GM19438 (cell line): ENCODE measurements at regions not wholly inside any gene's neighbourhood (a gene's known extent, or its start where the extent isn't known, plus 50 kb on each side); places are given as distances from the start of the nearest gene placed in this dataset.

Experiments used
- ATAC-seq: cut with Tn5 transposase; IDR thresholded peaks from one replicate; pipeline ENCODE4 v1.9.1; 2021; ENCODE audit warnings: low read depth; ENCODE audit not compliant: unreplicated experiment

- no peak for ATAC-seq
Observed at GRCh38 chr13:99894105-99894839, 77.3 kb downstream of the ZIC5 start.

GRCh38 chr13:99893567-99893966 lies 78.0 kb downstream of the ZIC5 start:
- no peak for ATAC-seq

DNA sequence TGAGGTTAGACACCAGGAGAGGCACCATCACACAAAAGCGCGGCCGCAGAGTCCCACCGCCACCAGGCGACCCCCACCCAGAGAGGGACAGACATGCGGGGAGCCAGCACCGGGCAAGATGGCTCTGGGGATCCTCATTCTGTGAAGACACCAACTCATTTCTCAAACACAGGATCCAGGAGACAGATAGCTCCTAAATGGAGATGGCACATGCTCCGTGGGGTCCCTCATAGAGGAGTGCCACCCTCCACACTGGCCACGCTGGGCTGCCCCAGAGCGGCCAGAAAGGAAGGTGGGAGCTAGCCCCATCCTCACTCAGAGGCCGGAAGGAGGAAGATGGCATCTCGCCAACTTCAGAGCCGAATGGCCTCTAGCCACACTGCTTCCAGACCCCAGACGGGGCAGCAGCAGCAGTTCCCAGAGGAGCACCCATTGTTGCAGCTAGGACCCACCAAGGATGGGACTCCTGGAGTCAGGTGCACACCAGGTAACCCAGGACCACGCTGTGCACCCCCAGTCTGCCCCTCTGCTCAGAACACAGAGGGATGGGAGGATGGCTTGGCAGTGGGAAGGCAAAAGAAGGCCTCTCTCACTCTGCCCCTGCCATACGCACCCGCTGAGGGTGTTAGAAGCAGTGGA lies 78.6 kb downstream of the ZIC5 start:
- no peak for ATAC-seq

GRCh38 chr13:99892196-99892613 lies 79.4 kb downstream of the ZIC5 start:
- no peak for ATAC-seq

DNA sequence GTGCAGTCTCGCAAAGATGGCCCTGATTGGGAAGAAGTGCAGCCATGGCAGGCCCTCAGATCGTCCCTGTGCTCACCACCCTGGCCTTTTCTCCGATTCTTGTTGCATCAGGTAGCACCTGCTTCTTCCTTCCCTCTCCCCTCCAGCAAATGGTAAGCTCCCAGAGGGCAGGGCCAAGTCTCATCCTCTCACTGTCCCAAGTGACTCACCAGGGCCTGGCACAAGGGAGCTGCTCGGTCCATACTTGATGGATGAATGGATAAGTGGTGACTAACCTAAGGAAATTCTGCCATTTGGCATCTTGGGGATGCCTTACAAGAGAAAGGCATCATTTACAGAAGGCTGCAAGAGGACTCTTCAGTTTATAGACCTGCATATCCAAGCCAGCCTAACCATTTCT lies 84.9 kb downstream of the ZIC5 start:
- no peak for ATAC-seq

DNA sequence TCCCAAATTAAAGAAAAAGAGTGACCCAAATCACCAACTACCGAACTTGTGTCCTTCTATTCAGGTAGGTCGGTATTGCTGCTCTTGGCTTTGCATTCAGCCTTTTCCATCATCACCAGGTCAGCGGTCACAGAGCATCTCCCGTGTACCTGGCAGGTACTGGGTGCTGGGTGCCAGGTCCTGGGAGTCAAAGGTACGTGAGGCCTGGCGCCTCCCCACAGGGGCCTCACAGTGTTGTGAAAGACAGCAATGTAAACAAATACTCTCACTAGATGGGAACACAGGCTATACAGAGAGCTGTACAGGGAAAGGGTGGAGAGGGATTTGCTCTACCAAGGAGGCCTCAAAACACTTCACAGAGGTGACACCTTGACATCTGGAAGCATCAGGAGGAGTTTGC lies 86.7 kb downstream of the ZIC5 start:
- ATAC-seq: no peak

- no peak for ATAC-seq
Observed at GRCh38 chr13:99883805-99884204, 87.8 kb downstream of the ZIC5 start.

DNA sequence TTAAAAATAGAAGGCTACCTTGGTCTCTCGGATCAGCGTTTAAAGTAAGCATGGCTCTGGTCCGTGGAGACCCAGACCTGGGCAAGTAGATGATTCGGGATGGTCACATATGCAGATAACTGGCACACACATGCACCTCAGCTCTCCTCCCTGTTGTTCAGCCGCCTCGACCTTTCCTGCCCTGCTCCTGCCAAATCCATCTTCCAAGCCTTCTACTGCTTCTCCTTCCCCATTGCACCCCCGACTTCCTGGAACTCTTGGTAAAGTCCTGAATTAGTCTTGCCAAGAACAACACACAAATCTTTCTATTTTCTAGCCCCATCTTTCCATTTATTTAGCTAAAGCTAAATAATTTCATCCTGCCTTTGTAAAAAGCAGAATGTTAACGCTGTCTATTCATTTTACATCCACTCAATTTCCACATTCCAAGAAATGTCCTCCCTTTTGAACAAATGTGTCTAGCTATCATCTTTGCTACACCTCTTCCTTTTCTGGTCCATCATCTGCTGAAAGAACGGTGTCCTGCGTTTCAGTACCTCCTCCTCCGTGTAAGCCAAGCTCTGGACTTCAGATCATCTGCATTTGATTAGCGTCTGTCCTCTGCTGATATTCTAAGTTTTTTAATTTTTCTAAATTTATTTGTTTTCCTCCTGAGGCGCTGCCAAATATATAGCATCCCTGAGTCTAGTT lies 92.5 kb downstream of the ZIC5 start:
- ATAC-seq: no peak

DNA sequence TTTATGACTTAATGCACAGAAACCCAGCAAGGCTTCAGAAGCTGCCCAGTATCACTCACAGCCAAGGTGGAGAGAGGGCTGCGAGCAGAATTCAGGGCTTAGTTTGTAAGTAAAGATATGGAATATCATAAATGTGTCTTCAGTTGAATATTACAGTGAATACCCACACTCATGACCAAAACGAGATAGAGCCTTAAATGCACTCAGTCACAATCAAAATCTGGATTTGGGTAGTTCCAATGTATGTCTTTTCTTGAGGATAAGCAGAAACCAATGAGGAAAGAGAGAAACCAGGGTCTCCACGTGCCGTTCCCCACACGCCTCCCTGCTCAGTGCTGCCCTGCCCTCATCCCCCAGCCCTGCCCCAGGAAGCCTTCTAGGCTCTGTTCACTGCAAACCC lies 94.9 kb downstream of the ZIC5 start:
- ATAC-seq: no peak

GRCh38 chr13:99875391-99875790 lies 96.2 kb downstream of the ZIC5 start:
- no peak for ATAC-seq

DNA sequence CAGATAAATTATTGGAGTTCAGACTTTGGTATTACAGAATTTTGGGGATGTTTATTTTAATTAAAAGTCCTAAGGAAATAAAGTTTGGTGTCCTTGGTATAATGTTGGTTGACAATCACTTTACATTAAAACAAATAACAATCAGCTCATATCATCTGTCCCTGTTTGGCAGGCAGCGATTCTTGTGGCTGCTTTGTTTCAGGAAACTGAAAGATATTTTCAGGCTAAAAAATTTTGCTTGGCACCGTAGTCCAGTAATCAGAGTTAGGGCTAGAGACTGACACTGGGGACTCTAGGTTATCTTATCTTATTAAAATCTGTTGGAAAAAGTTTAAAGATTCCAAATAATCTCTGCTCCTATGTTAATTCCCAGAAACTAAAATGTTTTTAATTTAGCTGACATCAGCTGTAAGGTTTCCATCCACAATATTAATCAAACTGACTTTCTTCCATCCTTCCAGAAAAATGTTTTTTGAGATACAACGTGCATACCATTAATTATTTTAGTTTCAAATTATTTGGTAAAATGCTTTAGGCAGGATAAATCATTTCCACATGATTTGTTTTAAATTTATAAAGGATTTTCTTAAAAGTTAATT lies 97.6 kb downstream of the ZIC5 start:
- ATAC-seq: no peak

GRCh38 chr13:99873141-99873540 lies 98.4 kb downstream of the ZIC5 start:
- no peak for ATAC-seq

DNA sequence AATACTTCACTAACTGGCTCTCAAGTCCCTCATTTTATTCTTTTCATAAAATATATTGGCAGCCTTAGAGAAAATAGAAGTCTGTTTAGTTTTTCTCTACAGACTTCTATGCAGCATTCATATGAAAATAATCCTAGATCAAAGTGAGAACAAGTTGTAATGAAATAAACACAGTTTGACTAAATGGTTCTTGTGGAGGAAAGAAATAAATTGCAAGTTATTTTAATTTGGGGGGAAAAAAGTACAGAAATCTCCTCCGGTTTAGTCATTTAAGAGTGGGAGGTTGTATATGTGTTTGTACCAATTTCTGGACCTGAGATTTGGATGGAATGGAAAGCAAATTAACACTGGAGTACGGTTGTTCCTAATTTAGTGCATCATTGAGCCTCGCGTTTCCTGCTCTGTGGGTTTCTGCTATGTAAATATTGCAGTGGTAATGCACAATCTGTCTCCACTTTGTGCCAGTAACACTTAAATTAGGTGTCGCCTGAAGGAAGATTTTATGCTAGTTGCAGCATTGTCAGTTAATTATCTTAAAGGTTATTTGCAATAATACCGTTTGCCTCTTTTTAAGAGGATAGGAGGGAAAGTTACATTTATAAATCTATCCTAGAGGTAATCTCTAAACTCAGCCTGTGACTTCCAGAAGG lies 100.2 kb downstream of the ZIC5 start:
- ATAC-seq: no peak

- ATAC-seq: no peak
Observed at GRCh38 chr13:99870541-99870940, 101.0 kb downstream of the ZIC5 start.

DNA sequence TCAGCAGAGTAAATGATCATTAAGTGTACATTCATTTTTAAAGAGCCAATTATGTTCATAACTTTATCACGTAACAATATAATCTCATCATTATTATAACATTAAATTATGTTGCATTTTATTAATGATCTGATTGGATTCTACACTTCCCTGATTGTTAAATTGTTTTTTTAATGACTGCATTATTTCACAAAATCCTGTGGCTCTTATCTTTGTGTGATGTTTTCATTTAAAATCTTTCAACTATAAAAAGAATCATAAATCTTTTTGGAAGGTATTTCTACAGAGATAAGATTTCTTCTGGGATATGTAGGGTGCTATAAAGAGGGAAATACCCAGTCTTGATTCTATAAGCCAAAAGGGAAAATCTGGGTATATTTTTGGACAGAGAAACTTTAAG lies 101.7 kb downstream of the ZIC5 start:
- no peak for ATAC-seq

DNA sequence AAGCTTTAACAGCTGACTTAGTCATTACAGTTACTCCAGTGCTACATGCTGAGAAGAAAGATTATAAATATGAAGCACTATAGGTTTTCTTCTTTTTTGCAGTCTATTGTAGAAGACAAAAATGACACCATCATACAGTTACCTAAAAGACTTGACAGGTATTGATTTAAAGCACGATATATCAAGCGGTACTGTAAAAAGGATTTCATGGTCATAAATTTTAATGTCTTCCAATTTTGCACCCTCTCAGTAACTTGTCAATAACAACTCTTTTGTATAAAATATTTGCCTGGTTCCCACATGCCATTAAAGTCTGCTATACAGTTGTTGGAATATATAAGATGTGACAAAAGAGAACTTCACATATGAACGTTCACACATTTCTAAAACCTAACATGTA lies 102.8 kb downstream of the ZIC5 start:
- no peak for ATAC-seq

GRCh38 chr13:99867535-99868257 lies 103.9 kb downstream of the ZIC5 start:
- no peak for ATAC-seq

DNA sequence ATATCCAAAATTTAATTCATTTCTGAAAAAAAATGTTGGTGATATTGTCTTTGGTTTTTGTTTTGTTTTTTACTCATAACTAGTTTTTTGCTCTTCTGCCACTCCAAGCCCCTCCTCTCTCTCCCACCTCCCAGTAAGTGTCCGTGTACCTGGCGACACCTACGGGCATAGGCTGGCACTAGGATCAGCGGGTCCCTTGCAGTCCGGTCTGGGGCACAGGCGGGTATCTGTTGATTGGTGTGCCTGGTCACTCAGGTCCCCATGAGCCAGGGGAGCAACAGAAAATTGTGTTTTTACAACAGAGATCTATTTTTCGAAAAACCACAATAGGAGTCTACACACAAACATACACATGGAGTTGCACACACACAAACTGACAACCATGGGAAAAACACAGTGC lies 104.8 kb downstream of the ZIC5 start:
- no peak for ATAC-seq

DNA sequence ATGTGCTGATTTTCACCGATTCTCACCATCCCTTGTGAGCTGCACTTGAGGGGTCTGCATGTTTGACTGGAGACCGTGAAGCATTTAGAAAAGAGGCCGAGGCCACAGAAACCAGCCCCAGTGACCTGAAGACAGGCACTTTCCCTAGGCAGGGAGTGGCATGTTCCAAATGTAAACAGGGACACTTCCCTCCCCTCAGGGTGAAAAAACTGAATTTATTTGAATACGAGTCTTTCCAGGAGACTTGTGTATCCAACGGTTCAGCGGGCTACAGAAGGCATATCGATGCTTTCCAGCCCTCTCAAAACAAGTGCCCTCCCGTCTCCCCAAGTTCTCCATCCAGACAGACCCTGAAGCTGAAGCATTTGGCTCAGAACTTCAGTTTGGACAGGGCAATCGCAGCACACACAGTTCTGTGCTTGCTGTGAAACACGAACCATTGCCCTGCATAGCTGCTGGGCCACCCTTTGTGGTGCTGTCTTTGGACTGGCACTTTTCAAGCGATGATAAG lies 106.1 kb downstream of the ZIC5 start:
- no peak for ATAC-seq

DNA sequence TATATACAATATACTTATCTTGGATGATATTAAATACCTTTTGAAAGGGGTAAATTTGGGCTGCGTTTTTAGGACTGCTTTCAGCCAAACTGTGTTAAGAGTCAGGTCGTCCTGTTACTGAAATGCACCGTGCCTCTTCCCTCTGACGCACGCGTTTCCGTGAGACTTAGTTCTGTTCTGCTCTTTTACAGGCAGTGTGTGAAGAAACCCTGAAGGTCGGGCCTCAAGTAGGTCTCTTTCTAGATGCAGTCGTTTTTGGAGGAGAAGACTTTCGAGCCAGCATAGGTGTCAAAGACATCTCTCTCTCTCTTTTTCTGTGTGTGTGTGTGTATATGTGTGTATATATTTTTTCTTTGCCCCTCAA lies 107.0 kb downstream of the ZIC5 start:
- no peak for ATAC-seq
